Endothelial cell of umbilical vein (primary cell): ENCODE measurements at regions not wholly inside any gene's neighbourhood (a gene's known extent, or its start where the extent isn't known, plus 50 kb on each side); places are given as distances from the start of the nearest gene placed in this dataset.

ENCODE experiments used
- CTCF ChIP-seq, 2 donors: IDR thresholded peaks; 1 replicate in 1 of 2; 2 replicates in 1 of 2; pipeline ENCODE4 v1.5.1; 2011; ENCODE audit warnings: low read length in 2 of 2, mild to moderate bottlenecking in 2 of 2, moderate library complexity in 2 of 2, control low read depth in 1 of 2, inconsistent platforms in 1 of 2, low read depth in 1 of 2; ENCODE audit not compliant: insufficient read depth in 1 of 2; ENCODE audit errors: extremely low read depth in 1 of 2
- EZH2 ChIP-seq: IDR thresholded peaks from 2 replicates; pipeline ENCODE4 v1.6.1; 2012; ENCODE audit warnings: borderline replicate concordance, low read depth, mild to moderate bottlenecking, moderate library complexity, low read length, inconsistent platforms; ENCODE audit not compliant: severe bottlenecking
- FOS ChIP-seq: IDR thresholded peaks from 2 replicates; pipeline ENCODE4 v1.6.1; 2011; ENCODE audit warnings: mild to moderate bottlenecking, low read length, moderate library complexity, borderline replicate concordance; ENCODE audit not compliant: insufficient read depth
- GATA2 ChIP-seq: IDR thresholded peaks from 2 replicates; pipeline ENCODE4 v1.7.0; 2011; ENCODE audit warnings: low read depth, mild to moderate bottlenecking, moderate library complexity, mixed read lengths, low read length; ENCODE audit not compliant: insufficient read length, insufficient read depth
- JUN ChIP-seq: IDR thresholded peaks from 2 replicates; pipeline ENCODE4 v1.6.1; 2011; ENCODE audit warnings: borderline replicate concordance, low read depth; ENCODE audit not compliant: insufficient read length, insufficient read depth
- MAX ChIP-seq: IDR thresholded peaks from 2 replicates; pipeline ENCODE4 v1.6.1; 2011; ENCODE audit not compliant: insufficient read depth, insufficient read length
- MYC ChIP-seq: IDR thresholded peaks from one replicate; pipeline ENCODE4 v1.6.1; 2011; ENCODE audit warnings: mild to moderate bottlenecking, low read depth, low read length
- POLR2A ChIP-seq: IDR thresholded peaks from 2 replicates; pipeline ENCODE4 v1.6.1; 2012; ENCODE audit warnings: low read depth, mild to moderate bottlenecking, control low read depth, low read length
- POLR2AphosphoS5 ChIP-seq: IDR thresholded peaks from 2 replicates; pipeline ENCODE4 v1.6.1; 2012; ENCODE audit warnings: low read depth, mild to moderate bottlenecking, control low read depth, low read length, moderate library complexity; ENCODE audit not compliant: insufficient read depth

GRCh38 chr4:62804075-62804474, 1603.9 kb downstream of the ADGRL3 start:
- TF ChIP-seq JUN (no peak), EZH2 (no peak), MYC (no peak), CTCF (IDR thresholded peaks at IDR 0.05; ENCODE audit: extremely low read depth in 1 of 2, insufficient read depth in 1 of 2, low read depth in 1 of 2, low read length in 2 of 2) (no peak), POLR2A (no peak), POLR2AphosphoS5 (no peak), FOS (no peak), MAX (no peak), GATA2 (no peak)
